ENCODE measurements at regions not wholly inside any gene's neighbourhood (a gene's known extent, or its start where the extent isn't known, plus 50 kb on each side); places are given as distances from the start of the nearest gene placed in this dataset.

DNA sequence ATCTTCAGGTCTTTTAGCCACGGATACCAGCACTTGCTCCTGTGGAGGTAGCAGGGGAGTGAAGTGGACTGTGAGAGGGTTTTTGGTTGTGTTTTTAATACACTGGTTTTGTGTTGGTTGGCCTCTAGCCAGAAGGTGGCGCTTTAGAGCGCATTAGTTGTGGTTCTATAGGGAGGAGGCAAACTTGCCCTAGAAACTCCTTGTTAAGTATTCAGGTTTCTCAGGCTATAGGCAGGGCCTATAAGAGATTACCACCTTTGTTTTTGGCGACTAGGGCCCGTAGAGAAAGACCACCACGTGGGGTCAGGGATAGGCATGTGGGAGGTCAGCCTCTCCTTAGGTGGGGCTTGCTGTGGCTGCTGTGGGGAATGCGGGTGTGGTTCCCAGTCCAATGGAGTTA lies 221.6 kb upstream of the SPANXN4 start:
- intact Hi-C loops (cut with DNase I) = no loop called here
- Histone ChIP-seq H3K4me1 (no peaks in the 10 kb centered on the region), H3K36me3 (no peaks in the 10 kb centered on the region), H3K27me3 (no peaks in the 10 kb centered on the region), H3K9me3 (no peaks in the 10 kb centered on the region), H3K27ac (no peak overlapping the region), H3K4me3 (no peak overlapping the region)
- DNase-seq (no peak), ATAC-seq (no peak)
- TF ChIP-seq, protein P1, sequence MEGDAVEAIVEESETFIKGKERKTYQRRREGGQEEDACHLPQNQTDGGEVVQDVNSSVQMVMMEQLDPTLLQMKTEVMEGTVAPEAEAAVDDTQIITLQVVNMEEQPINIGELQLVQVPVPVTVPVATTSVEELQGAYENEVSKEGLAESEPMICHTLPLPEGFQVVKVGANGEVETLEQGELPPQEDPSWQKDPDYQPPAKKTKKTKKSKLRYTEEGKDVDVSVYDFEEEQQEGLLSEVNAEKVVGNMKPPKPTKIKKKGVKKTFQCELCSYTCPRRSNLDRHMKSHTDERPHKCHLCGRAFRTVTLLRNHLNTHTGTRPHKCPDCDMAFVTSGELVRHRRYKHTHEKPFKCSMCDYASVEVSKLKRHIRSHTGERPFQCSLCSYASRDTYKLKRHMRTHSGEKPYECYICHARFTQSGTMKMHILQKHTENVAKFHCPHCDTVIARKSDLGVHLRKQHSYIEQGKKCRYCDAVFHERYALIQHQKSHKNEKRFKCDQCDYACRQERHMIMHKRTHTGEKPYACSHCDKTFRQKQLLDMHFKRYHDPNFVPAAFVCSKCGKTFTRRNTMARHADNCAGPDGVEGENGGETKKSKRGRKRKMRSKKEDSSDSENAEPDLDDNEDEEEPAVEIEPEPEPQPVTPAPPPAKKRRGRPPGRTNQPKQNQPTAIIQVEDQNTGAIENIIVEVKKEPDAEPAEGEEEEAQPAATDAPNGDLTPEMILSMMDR (IDR thresholded peaks at IDR 0.05) = no peak

DNA sequence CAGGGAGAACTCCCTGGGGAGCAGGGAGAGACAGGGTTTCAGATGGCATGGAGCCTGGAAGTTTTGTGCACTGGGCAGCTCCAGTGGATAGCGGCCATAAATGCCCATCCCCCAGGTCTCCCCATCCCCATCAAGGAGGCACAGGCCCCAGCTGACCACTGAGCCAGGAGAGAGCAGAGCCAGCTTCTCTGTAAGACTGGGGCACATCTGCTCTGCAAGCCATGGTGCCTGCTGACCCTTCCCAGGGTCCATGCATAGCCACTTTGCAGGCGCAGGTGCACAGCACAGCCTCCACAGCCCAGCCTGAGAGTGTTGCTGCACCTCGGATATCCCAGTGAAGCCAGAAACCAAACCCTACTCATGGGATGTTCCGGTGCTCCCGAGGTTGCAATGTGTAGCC lies 206.3 kb upstream of the SPANXN4 start:
- intact Hi-C loops (cut with DNase I) = no loop called here
- no peaks in the 10 kb centered on the region for H3K9me3 ChIP-seq
- no peaks in the 10 kb centered on the region for H3K27me3 ChIP-seq
- H3K27ac ChIP-seq = no peak overlapping the region
- ATAC-seq = no peak
- no peak overlapping the region for H3K4me3 ChIP-seq
- TF ChIP-seq, protein P1 (IDR thresholded peaks at IDR 0.05) = no peak
- no peaks in the 10 kb centered on the region for H3K4me1 ChIP-seq
- no peak for DNase-seq
- no peaks in the 10 kb centered on the region for H3K36me3 ChIP-seq

DNA sequence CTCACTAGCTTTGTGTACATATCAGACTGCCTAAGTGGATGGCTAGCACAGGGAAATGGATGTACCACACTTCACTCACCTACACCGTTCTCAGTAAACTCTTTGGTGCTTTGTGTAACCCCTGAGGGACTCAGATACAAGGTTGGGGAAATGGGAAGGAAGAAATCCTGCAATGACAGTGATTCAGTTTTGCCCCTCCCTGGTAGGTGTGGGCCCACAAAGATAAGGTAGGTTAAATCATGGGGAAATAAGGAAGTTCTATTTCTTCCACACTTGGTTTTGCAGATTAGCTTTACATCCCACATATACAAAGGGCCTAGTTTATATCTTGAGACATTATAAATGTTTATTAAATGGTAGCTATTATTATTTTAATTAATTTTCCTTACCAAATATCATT lies 197.6 kb upstream of the SPANXN4 start:
- Histone ChIP-seq H3K4me1 (no peaks in the 10 kb centered on the region), H3K9me3 (no peaks in the 10 kb centered on the region), H3K36me3 (no peaks in the 10 kb centered on the region), H3K4me3 (no peak overlapping the region), H3K27me3 (no peaks in the 10 kb centered on the region), H3K27ac (no peak overlapping the region)
- TF ChIP-seq, protein P1 (IDR thresholded peaks at IDR 0.05) = no peak
- intact Hi-C loops (cut with DNase I) = no loop called here
- DNase-seq = no peak
- no peak for ATAC-seq

DNA sequence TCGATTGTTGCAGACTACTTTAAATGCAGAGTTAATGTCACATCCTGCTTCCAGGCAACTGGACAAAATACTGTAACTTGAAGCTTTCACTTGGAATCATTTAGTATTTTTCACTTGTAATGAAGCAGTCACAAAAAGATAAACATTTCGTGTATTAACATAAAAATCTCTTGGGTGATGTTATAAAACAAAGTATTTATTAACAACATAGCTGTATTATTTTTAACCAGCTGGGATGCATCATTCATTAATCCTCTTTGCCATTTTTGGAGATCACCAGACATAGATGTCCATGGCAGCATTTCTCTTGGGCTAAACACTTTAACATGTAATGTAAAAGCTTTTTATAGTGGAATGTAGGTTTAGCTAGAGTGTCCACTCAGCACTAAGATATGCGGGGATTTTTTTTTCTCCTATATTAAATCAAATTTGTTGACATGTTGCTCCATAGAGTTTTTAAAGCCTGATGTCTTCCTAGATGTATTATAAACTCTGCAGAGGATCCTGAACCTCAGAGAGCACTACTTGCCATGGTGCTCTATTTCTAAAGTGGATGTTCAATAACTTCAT lies 193.7 kb upstream of the SPANXN4 start:
- no peaks in the 10 kb centered on the region for H3K4me1 ChIP-seq
- intact Hi-C loops (cut with DNase I) = no loop called here

DNA sequence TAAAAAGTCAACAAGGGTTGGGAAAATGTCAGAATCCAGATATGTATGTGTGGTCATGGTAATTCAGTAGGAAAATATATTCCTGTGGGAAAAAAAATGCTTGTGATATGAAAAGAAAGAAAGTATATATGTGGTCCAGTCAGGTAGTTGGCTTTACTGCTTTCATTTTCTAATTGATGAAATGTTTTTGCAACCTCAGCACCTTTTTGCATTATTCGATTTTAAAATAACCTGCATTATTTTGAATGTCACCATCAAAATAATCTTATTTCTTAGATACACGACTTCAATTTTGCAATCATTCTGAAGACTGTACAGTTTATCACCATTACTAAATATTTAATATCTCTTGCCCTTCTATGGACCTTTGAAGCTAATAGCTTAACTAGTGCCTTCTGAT lies 170.8 kb upstream of the SPANXN4 start:
- intact Hi-C loops (cut with DNase I) = no loop called here
- DNase-seq (no peak), ATAC-seq (no peak)
- no peaks in the 10 kb centered on the region for H3K9me3 ChIP-seq
- H3K27ac ChIP-seq = no peak overlapping the region
- no peaks in the 10 kb centered on the region for H3K4me1 ChIP-seq
- H3K4me3 ChIP-seq = no peak overlapping the region
- no peaks in the 10 kb centered on the region for H3K27me3 ChIP-seq
- TF ChIP-seq, protein P1 (IDR thresholded peaks at IDR 0.05) = no peak
- no peaks in the 10 kb centered on the region for H3K36me3 ChIP-seq

More for the DNA sequence above, 193.7 kb upstream of the SPANXN4 start:
- Histone ChIP-seq H3K4me3 (no peak overlapping the region), H3K36me3 (no peaks in the 10 kb centered on the region), H3K27me3 (no peaks in the 10 kb centered on the region), H3K27ac (no peak overlapping the region), H3K9me3 (no peaks in the 10 kb centered on the region)
- ATAC-seq = no peak
- DNase-seq = no peak
- TF ChIP-seq, protein P1 (IDR thresholded peaks at IDR 0.05) = no peak
